ENCODE measurements at regions not wholly inside any gene's neighbourhood (a gene's known extent, or its start where the extent isn't known, plus 50 kb on each side); places are given as distances from the start of the nearest gene placed in this dataset.

DNA sequence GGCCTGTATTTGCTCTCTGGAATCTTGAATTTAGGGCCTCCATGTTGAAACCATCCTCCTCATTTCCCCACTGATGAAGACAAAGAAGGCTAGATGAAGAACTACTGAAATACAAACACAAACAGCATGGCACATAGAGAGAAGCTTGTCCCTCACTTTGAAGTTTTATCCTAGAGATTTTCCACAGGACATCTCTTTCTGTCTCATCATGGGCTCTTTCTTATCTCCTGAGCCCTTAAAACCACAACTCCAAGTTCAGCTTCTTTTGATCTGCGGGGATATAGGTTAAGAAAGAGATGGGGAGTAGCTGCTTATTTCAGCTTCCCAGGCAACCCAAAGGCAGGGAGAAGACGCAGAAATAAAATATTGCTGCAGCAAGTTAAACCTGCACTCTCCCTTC is 213.1 kb upstream of the LRIG1 start:
- Histone ChIP-seq H3K9me2 (replicated peaks; ENCODE audit: insufficient read depth, low read length) (no peaks in the 10 kb centered on the region), H3K27me3 (ENCODE audit: low read length) (no peaks in the 10 kb centered on the region)
- TF ChIP-seq, protein P1, sequence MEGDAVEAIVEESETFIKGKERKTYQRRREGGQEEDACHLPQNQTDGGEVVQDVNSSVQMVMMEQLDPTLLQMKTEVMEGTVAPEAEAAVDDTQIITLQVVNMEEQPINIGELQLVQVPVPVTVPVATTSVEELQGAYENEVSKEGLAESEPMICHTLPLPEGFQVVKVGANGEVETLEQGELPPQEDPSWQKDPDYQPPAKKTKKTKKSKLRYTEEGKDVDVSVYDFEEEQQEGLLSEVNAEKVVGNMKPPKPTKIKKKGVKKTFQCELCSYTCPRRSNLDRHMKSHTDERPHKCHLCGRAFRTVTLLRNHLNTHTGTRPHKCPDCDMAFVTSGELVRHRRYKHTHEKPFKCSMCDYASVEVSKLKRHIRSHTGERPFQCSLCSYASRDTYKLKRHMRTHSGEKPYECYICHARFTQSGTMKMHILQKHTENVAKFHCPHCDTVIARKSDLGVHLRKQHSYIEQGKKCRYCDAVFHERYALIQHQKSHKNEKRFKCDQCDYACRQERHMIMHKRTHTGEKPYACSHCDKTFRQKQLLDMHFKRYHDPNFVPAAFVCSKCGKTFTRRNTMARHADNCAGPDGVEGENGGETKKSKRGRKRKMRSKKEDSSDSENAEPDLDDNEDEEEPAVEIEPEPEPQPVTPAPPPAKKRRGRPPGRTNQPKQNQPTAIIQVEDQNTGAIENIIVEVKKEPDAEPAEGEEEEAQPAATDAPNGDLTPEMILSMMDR (IDR thresholded peaks at IDR 0.05; ENCODE audit: insufficient read depth, low read length, poor library complexity, severe bottlenecking): no peak
- no peak for TF ChIP-seq EZH2phosphoT487 (conservative IDR thresholded peaks at IDR 0.05; ENCODE audit: low read length)

DNA sequence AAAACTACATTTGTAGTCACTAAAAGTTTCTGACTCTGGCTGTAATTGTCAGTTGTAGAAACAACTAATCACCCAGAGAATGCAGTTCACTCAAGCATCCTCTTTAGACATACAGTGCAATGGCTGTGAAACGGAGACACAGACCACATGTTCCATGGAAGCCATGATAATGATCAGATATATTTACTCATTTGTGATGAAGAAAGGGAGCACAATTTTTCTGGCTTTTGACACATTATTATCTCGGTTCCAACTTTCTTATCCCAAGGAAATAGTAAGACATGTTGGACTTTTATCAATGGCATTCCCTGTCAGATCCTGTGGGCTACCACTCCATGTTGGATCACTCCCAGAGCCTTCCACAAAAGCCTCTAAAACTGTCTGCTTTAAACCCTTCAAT is 215.0 kb upstream of the LRIG1 start:
- no peak overlapping the region for H3K27ac ChIP-seq (ENCODE audit: low read depth, low read length)

More for the DNA sequence above, 213.1 kb upstream of the LRIG1 start:
- Histone ChIP-seq H3K27ac (ENCODE audit: low read depth, low read length) (no peak overlapping the region), H4K20me1 (ENCODE audit: low read depth, low read length) (no peaks in the 10 kb centered on the region), H3F3A (ENCODE audit: insufficient read depth) (no peaks in the 10 kb centered on the region), H2AFZ (ENCODE audit: low read depth, low read length, severe bottlenecking) (no peak overlapping the region), H3K4me3 (ENCODE audit: insufficient read depth, low read length, poor library complexity, severe bottlenecking) (no peak overlapping the region), H3K9ac (ENCODE audit: low read length) (no peak overlapping the region), H3K4me2 (ENCODE audit: low read depth, low read length, poor library complexity, severe bottlenecking) (no peak overlapping the region), H3K79me2 (ENCODE audit: insufficient read depth, low read length) (no peaks in the 10 kb centered on the region), H3K36me3 (ENCODE audit: low read length) (no peaks in the 10 kb centered on the region), H3K9me3 (ENCODE audit: insufficient read depth, low read length) (no peaks in the 10 kb centered on the region)

DNA sequence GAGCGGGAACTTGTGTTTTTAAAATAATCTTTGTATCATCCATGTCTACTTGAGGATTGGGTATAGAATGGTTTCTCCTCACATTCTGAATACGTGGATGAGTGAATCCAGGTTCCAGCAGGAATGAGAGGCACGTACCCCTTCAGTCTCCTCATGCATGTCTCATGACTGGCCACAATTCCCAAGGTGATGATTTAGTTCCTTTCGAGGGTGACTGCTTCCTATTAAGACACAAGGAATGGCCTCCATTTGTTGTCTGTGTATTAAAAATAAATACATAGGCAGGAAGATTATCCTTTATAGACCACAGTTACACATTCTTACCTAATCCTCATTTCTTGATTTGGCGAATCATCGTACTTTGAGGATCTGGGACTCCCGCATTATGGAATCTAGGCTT is 217.0 kb upstream of the LRIG1 start:
- no peak overlapping the region for H3K9ac ChIP-seq (ENCODE audit: low read length)
- no peaks in the 10 kb centered on the region for H3K79me2 ChIP-seq (ENCODE audit: insufficient read depth, low read length)
- H3K4me3 ChIP-seq (ENCODE audit: insufficient read depth, low read length, poor library complexity, severe bottlenecking): no peak overlapping the region
- H3K4me2 ChIP-seq (ENCODE audit: low read depth, low read length, poor library complexity, severe bottlenecking): no peak overlapping the region
- H3K27ac ChIP-seq (ENCODE audit: low read depth, low read length): no peak overlapping the region
- H3K9me2 ChIP-seq (replicated peaks; ENCODE audit: insufficient read depth, low read length): no peaks in the 10 kb centered on the region
- no peaks in the 10 kb centered on the region for H3K27me3 ChIP-seq (ENCODE audit: low read length)
- TF ChIP-seq EZH2phosphoT487 (conservative IDR thresholded peaks at IDR 0.05; ENCODE audit: low read length): no peak
- TF ChIP-seq, protein P1 (IDR thresholded peaks at IDR 0.05; ENCODE audit: insufficient read depth, low read length, poor library complexity, severe bottlenecking): no peak
- no peaks in the 10 kb centered on the region for H4K20me1 ChIP-seq (ENCODE audit: low read depth, low read length)
- H3K36me3 ChIP-seq (ENCODE audit: low read length): no peaks in the 10 kb centered on the region
- H3K9me3 ChIP-seq (ENCODE audit: insufficient read depth, low read length): no peaks in the 10 kb centered on the region
- H2AFZ ChIP-seq (ENCODE audit: low read depth, low read length, severe bottlenecking): no peak overlapping the region
- H3F3A ChIP-seq (ENCODE audit: insufficient read depth): no peaks in the 10 kb centered on the region

More for the DNA sequence above, 215.0 kb upstream of the LRIG1 start:
- H3K27me3 ChIP-seq (ENCODE audit: low read length): no peaks in the 10 kb centered on the region
- TF ChIP-seq, protein P1 (IDR thresholded peaks at IDR 0.05; ENCODE audit: insufficient read depth, low read length, poor library complexity, severe bottlenecking): no peak
- TF ChIP-seq EZH2phosphoT487 (conservative IDR thresholded peaks at IDR 0.05; ENCODE audit: low read length): no peak
- H3K9me2 ChIP-seq (replicated peaks; ENCODE audit: insufficient read depth, low read length): no peaks in the 10 kb centered on the region
- H3K9ac ChIP-seq (ENCODE audit: low read length): no peak overlapping the region
- H3K36me3 ChIP-seq (ENCODE audit: low read length): no peaks in the 10 kb centered on the region
- no peak overlapping the region for H2AFZ ChIP-seq (ENCODE audit: low read depth, low read length, severe bottlenecking)
- H3K4me2 ChIP-seq (ENCODE audit: low read depth, low read length, poor library complexity, severe bottlenecking): no peak overlapping the region
- no peak overlapping the region for H3K4me3 ChIP-seq (ENCODE audit: insufficient read depth, low read length, poor library complexity, severe bottlenecking)
- H3K79me2 ChIP-seq (ENCODE audit: insufficient read depth, low read length): no peaks in the 10 kb centered on the region
- no peaks in the 10 kb centered on the region for H3F3A ChIP-seq (ENCODE audit: insufficient read depth)
- H4K20me1 ChIP-seq (ENCODE audit: low read depth, low read length): no peaks in the 10 kb centered on the region
- H3K9me3 ChIP-seq (ENCODE audit: insufficient read depth, low read length): no peaks in the 10 kb centered on the region

Measured in SU-DHL-6 (cell line).